Psoas muscle (tissue), 7 donors: ENCODE measurements at regions not wholly inside any gene's neighbourhood (a gene's known extent, or its start where the extent isn't known, plus 50 kb on each side); places are given as distances from the start of the nearest gene placed in this dataset.

Source experiments
- ATAC-seq, 4 donors: fragments of 200-7000 bp; cut with Tn5 transposase; one replicate each; pipeline ENCODE4 v1.9.1; 2020; ENCODE audit warnings: moderate library complexity in 3 of 4, mild to moderate bottlenecking in 2 of 4
- DNase-seq, 2 donors: peaks; one replicate each; pipeline ENCODE4 v3.0.0-alpha.2; 2020
- H3K27ac ChIP-seq: fragments of 200-600 bp; one replicate; pipeline ENCODE4 v1.8.0; 2022
- H3K27me3 ChIP-seq, 3 donors: fragments of 200-600 bp in 1 of 3; one replicate each; pipeline versions ENCODE4 v1.6.1 to v1.8.0; 2013 to 2022; ENCODE audit warnings: low read length in 2 of 3, mild to moderate bottlenecking in 2 of 3, moderate library complexity in 1 of 3; ENCODE audit not compliant: insufficient read depth in 3 of 3
- H3K36me3 ChIP-seq, 2 donors: fragments of 200-600 bp in 1 of 2; one replicate each; pipeline versions ENCODE4 v1.6.1 to v1.8.0; 2013 to 2022; ENCODE audit warnings: low read depth in 1 of 2, mild to moderate bottlenecking in 1 of 2, moderate library complexity in 1 of 2; ENCODE audit not compliant: insufficient read depth in 1 of 2
- H3K4me1 ChIP-seq: fragments of 200-600 bp; one replicate; pipeline ENCODE4 v1.8.0; 2022
- H3K4me3 ChIP-seq: fragments of 200-600 bp; one replicate; pipeline ENCODE4 v1.8.0; 2022; ENCODE audit warnings: mild to moderate bottlenecking
- H3K9me3 ChIP-seq: fragments of 200-600 bp; one replicate; pipeline ENCODE4 v1.8.0; 2022
- CTCF ChIP-seq: fragments of 200-600 bp; IDR thresholded peaks from one replicate; pipeline ENCODE4 v1.8.0; 2022; ENCODE audit warnings: antibody characterized with exemption
- WGBS, 3 donors: extraction: QIAGEN DNeasy Blood & Tissue Kit; methylation state at CpG; one replicate each; pipeline versions ENCODE4 v1.1.6 to v1.1.7; 2013; 5-methylcytosine and 5-hydroxymethylcytosine counted together
- intact Hi-C, 2 donors: fragments of 100-400 bp; cut with DNase I; formaldehyde crosslinking; loops; one replicate each; pipeline versions ENCODE4 v1.11.0 to v1.14.2; 2022
- donor health status: healthy with polysubstance abuse.
- donor health status: DM: no; HTN: no; CAD: no; lungs with moderate emphysema.
- donor health status: Bipolar disorder and iron deficiency.
- donor health status: healthy.
- donor health status: DM: yes; HTN: yes; CAD: no.
- donor health status: DM: no; HTN: no; CAD: no.
- donor health status: DM: yes; HTN: yes; CAD: no.

DNA sequence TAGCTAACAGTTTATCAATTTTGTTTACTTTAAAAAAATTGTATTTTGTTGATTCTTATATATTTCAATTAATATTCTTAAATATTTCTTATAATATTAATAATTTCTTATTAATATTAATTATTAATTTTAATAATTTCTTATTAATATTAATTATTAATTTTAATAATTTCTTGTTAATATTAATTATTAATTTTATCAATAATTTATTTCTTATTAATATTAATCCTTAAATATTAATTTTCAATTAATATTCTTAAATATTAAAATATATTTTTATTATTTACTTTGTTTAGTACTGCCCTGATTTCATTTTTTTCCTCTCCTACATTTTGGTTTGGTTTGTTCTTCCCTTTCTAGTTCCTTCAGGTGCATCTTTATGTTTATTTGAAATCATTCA is 1208.1 kb downstream of the LRFN5 start:
- Histone ChIP-seq H3K4me1 (no peaks in the 10 kb centered on the region), H3K4me3 (no peak overlapping the region)
- intact Hi-C loops, result no loop called here

DNA sequence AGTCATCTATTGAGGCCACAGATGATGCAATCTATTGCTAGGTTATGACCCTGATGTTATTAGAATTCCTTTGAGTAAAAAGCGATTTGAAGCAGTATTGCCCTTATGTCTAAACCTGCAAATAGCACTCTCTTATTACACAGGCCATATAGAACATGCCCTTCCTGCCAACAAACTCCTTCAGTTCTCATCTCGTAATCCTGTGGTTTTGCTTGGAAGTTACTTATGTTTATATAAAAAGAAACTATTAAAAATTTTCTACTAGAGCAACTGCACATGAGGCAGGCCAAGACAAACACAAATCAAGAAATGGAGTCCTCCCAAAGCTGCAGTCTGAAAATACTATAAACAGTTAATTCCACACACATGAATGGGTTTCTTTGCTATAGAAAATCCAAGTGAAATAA is 1200.2 kb downstream of the LRFN5 start:
- WGBS, 3 donors, result 56 to 70% (median 69%) methylated on average over 2 of the region's 2 CpGs

More for the DNA sequence above, 1208.1 kb downstream of the LRFN5 start:
- Histone ChIP-seq H3K27ac (no peak overlapping the region), H3K9me3 (no peaks in the 10 kb centered on the region), H3K36me3 (no peaks in the 10 kb centered on the region), H3K27me3 (no peaks in the 10 kb centered on the region)
- TF ChIP-seq CTCF, result no peak
- no peak for ATAC-seq
- no peak for DNase-seq

DNA sequence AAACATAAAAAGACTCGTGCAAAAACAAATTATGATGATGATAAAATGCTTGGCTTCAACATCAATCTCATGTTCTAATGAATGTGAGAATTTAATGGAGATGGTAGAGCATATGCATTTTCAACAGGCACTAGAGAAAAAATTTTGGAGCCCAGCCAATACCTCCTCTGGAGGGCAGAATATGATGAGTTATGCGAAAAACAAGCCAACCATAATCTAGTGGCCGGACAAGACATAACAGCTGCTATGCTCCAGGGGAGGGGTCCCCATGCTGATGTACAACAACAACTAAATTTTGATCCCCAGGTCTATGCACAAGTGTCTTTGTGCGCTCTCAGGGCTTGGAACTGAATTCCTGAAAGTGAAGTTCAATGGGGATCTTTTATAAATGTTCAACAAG is 1197.5 kb downstream of the LRFN5 start:
- 22 to 39% (median 36%) methylated on average over 4 of the region's 4 CpGs for WGBS, 3 donors
- H3K36me3 ChIP-seq, result no peaks in the 10 kb centered on the region
- TF ChIP-seq CTCF, result no peak
- intact Hi-C loops, result no loop called here
- no peak overlapping the region for H3K4me3 ChIP-seq
- H3K27me3 ChIP-seq, result no peaks in the 10 kb centered on the region
- no peaks in the 10 kb centered on the region for H3K4me1 ChIP-seq
- DNase-seq (no peak), ATAC-seq (no peak)
- H3K9me3 ChIP-seq, result no peaks in the 10 kb centered on the region
- no peak overlapping the region for H3K27ac ChIP-seq

More for the DNA sequence above, 1200.2 kb downstream of the LRFN5 start:
- no peak overlapping the region for H3K27ac ChIP-seq
- ATAC-seq (no peak), DNase-seq (no peak)
- H3K36me3 ChIP-seq, result no peaks in the 10 kb centered on the region
- no peaks in the 10 kb centered on the region for H3K9me3 ChIP-seq
- no peak overlapping the region for H3K4me3 ChIP-seq
- intact Hi-C loops, result no loop called here
- no peaks in the 10 kb centered on the region for H3K4me1 ChIP-seq
- H3K27me3 ChIP-seq, result no peaks in the 10 kb centered on the region
- no peak for TF ChIP-seq CTCF

- intact Hi-C loops, result no loop called here
- H3K9me3 ChIP-seq, result no peaks in the 10 kb centered on the region
- no peak for TF ChIP-seq CTCF
- no peak overlapping the region for H3K4me3 ChIP-seq
- DNase-seq, result no peak
- H3K36me3 ChIP-seq, result no peaks in the 10 kb centered on the region
- no peak overlapping the region for H3K27ac ChIP-seq
- no peak for ATAC-seq
- 55 to 68% (median 56%) methylated on average over 1 of the region's 1 CpG for WGBS, 3 donors
- H3K27me3 ChIP-seq, result no peaks in the 10 kb centered on the region
- no peaks in the 10 kb centered on the region for H3K4me1 ChIP-seq
These were observed 1195.7 kb downstream of the LRFN5 start for GRCh38 chr14:42802346-42802745.

GRCh38 chr14:42792166-42792565 is 1185.5 kb downstream of the LRFN5 start:
- ATAC-seq (no peak), DNase-seq (no peak)
- Histone ChIP-seq H3K36me3 (no peaks in the 10 kb centered on the region), H3K27ac (no peak overlapping the region), H3K27me3 (no peaks in the 10 kb centered on the region), H3K4me3 (no peak overlapping the region), H3K9me3 (no peaks in the 10 kb centered on the region), H3K4me1 (no peaks in the 10 kb centered on the region)
- no peak for TF ChIP-seq CTCF
- intact Hi-C loops, result no loop called here
- 55 to 74% (median 62%) methylated on average over 1 of the region's 1 CpG for WGBS, 3 donors
